GM12873 (cell line): ENCODE measurements at regions not wholly inside any gene's neighbourhood (a gene's known extent, or its start where the extent isn't known, plus 50 kb on each side); places are given as distances from the start of the nearest gene placed in this dataset.

Source experiments
- CTCF ChIP-seq: IDR thresholded peaks from 2 replicates; pipeline ENCODE4 v1.5.1; 2012; ENCODE audit warnings: low read depth, mild to moderate bottlenecking, moderate library complexity, low read length, control low read depth; ENCODE audit not compliant: insufficient read depth; ENCODE audit errors: missing control alignments

DNA sequence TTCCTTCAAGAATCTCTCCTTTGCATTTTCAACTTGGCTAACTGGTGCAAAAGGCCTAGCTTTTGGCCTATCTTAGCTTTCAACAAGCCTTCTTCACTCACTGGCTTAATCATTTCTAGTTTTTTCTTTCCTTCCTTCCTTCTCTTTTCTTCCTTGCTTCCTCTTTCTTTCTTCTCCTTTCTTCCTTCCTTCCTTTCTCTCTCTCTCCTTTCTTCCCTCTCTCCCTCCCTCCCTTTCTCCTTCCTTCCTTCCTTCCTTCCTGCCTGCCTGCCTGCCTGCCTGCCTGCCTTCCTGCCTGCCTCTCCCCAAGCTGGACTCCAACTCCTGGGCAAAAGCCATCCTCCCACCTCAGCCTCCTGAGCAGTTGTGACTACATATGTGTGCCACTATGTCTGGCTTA lies 176.2 kb upstream of the APCDD1 start:
- TF ChIP-seq CTCF = no peak

DNA sequence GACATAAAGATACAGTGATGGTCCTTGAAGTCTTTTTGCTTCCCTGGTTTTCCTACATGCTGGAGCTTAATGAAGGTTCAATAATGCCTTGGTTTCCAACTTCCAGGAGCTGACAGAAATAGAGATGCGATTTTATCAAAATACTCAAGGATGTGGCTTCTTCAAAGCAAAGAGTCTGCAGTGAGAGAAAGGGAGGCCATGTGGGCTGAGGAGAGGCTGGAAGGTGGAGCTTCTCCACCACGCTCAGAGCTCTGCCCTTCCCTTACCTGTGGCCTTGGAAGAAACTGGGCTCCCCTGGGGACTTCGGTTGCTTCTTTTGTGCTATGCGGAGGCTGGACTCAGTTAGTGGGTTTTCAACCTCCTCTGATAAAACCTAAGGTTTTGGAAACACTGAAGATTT lies 175.0 kb upstream of the APCDD1 start:
- no peak for TF ChIP-seq CTCF

GRCh38 chr18:10279905-10280644 lies 174.4 kb upstream of the APCDD1 start:
- TF ChIP-seq CTCF = no peak

GRCh38 chr18:10284540-10285282 lies 169.7 kb upstream of the APCDD1 start:
- TF ChIP-seq CTCF = no peak

GRCh38 chr18:10285283-10285640 lies 169.2 kb upstream of the APCDD1 start:
- no peak for TF ChIP-seq CTCF

- no peak for TF ChIP-seq CTCF
Measured at GRCh38 chr18:10286580-10287150, 167.8 kb upstream of the APCDD1 start.

DNA sequence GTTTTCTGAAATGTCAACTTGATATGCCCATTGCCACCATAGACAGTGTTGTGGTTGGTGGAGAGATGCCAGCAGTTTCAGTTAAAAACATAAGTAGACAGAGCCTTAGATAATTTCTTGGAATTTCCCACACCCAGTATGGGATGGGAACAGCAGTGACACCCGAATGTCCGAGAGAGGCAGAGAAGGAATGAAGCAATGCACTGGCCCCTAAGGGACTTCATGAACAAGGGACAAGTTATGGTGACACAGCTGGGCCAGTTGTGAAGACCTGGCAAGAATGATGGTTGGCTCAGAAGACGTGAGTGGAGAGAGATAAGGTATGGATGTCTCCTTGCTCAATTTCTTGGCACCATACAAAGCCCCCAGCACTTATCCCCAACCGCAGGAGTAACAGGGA lies 165.2 kb upstream of the APCDD1 start:
- no peak for TF ChIP-seq CTCF
